ENCODE measurements at regions not wholly inside any gene's neighbourhood (a gene's known extent, or its start where the extent isn't known, plus 50 kb on each side); places are given as distances from the start of the nearest gene placed in this dataset.

- H3K4me3 ChIP-seq: no peak overlapping the region
- DNase-seq: no peak
- peaks cover 83% of the 10 kb centered on the region for H3K27me3 ChIP-seq
- no peaks in the 10 kb centered on the region for H3K9me3 ChIP-seq
- no peaks in the 10 kb centered on the region for H3K36me3 ChIP-seq
Observed at GRCh38 chr17:79214940-79215604, 140.4 kb downstream of the ENGASE start.

DNA sequence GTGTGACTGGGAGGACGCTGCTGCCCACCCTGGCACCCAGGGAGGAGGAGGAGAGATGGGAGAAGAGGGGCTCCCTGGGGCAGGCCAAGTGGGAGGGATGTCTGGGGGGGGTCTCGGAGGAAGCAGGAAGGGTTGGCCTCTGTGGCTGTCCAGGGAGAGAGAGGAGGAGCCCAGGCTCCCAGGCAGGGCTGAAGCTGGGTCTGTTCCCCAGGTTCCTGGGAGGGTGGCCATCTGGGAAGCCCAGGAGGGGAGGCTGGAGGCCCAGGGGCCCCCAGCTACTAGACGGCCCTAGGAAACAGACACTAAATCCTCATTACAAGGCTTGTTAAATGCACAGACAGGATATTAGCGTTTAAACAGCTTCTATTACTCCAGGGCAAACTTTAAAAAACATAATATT, 139.8 kb downstream of the ENGASE start:
- DNase-seq: no peak
- no peaks in the 10 kb centered on the region for H3K36me3 ChIP-seq
- H3K4me3 ChIP-seq: no peak overlapping the region
- H3K9me3 ChIP-seq: no peaks in the 10 kb centered on the region
- peaks cover 87% of the 10 kb centered on the region for H3K27me3 ChIP-seq

DNA sequence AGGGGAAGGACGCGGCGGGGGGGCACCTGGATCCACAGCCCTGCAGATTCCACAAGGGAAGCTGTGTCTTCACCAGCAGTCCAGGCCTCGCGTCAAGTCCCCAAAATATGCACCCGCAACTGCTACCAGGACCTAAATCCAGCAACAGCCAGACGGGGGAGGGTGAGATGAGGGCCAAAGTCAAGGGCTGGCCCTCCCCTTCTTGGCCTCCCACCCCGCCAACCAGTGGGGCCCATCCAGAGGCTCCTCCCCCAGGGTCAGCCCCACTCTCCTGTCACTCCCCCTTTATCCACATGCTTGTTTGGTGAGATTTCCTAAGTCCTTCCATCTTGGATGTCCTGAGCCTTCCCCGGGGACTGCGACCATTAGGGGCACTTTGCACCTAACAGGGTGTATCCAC, 138.7 kb downstream of the ENGASE start:
- DNase-seq: no peak
- Histone ChIP-seq H3K9me3 (no peaks in the 10 kb centered on the region), H3K36me3 (no peaks in the 10 kb centered on the region), H3K4me3 (no peak overlapping the region), H3K27me3 (peaks cover 89% of the 10 kb centered on the region)

- peaks cover 94% of the 10 kb centered on the region for H3K27me3 ChIP-seq
- no peak overlapping the region for H3K4me3 ChIP-seq
- DNase-seq: no peak
- H3K9me3 ChIP-seq: no peaks in the 10 kb centered on the region
- no peaks in the 10 kb centered on the region for H3K36me3 ChIP-seq
Observed at GRCh38 chr17:79212149-79213087, 137.8 kb downstream of the ENGASE start.

GRCh38 chr17:79211061-79211770, 136.6 kb downstream of the ENGASE start:
- Histone ChIP-seq H3K27me3 (peaks cover 95% of the 10 kb centered on the region), H3K36me3 (no peaks in the 10 kb centered on the region), H3K4me3 (no peak overlapping the region), H3K9me3 (no peaks in the 10 kb centered on the region)
- DNase-seq: no peak

DNA sequence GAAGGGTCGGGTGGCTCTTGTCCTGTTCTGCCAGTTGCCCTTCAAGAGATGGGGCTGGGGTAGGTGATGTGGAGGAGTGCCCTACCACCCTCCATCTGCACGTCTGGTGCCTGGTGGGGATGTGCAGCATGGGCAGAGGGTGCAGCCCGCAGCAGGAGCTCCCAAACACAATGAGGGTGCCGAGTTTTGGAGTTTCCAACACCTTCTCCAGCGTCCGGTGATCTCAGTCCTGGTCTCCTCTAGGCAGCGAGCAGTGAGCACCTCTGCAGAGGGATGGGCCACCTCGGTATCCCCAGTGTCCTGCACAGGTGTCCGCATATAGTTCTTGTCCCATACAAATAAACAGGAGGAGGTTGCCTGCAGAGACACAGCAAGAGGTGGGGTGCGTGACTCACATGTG, 136.0 kb downstream of the ENGASE start:
- H3K9me3 ChIP-seq: no peaks in the 10 kb centered on the region
- H3K27me3 ChIP-seq: peaks cover 93% of the 10 kb centered on the region
- H3K36me3 ChIP-seq: no peaks in the 10 kb centered on the region
- H3K4me3 ChIP-seq: no peak overlapping the region
- DNase-seq: no peak

DNA sequence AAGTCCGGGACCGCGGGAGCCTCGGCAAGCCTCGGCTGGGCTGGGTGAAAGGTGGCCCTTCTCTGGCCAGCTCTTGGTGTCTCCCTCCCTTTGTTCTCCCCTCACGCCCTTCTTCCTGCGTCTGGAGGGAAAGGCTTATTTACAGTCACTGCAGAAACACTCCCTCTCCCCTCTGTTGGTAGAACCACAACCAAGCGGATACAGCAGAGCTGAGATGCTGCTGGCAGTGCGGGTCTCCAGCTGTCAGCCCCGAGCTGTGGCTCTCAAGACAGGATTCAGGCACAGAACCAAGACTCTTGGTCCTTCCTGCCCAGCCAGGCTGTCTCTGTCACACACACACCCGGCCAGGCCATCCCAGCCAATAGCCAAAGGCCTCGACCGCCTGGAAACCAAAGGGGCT, 133.3 kb downstream of the ENGASE start:
- Histone ChIP-seq H3K27me3 (peaks cover 78% of the 10 kb centered on the region), H3K36me3 (no peaks in the 10 kb centered on the region), H3K9me3 (no peaks in the 10 kb centered on the region), H3K4me3 (no peak overlapping the region)
- DNase-seq: no peak

GRCh38 chr17:79205688-79206205, 131.1 kb downstream of the ENGASE start:
- no peaks in the 10 kb centered on the region for H3K9me3 ChIP-seq
- no peak overlapping the region for H3K4me3 ChIP-seq
- DNase-seq: no peak
- peaks cover 58% of the 10 kb centered on the region for H3K27me3 ChIP-seq
- no peaks in the 10 kb centered on the region for H3K36me3 ChIP-seq

DNA sequence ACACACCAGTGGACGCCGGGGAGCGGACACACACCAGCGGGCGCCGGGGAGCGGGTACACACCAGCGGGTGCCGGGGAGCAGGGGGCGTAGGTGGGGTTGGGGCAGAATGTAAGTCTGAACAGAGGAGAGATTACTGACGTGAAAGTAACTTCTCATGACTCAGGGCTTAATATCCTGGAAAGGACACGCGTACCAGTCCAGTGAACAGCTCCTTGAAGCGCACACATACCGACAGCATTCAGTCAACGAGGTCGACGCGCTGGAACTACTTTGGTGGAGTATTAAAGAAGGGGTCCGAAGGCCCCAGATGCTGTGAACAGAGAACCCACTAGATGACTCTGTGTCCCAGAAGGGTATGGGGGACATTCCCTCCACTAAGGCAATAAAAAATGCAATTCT, 129.6 kb downstream of the ENGASE start:
- no peak for DNase-seq
- no peaks in the 10 kb centered on the region for H3K36me3 ChIP-seq
- H3K4me3 ChIP-seq: no peak overlapping the region
- H3K27me3 ChIP-seq: peaks cover 51% of the 10 kb centered on the region
- H3K9me3 ChIP-seq: no peaks in the 10 kb centered on the region

DNA sequence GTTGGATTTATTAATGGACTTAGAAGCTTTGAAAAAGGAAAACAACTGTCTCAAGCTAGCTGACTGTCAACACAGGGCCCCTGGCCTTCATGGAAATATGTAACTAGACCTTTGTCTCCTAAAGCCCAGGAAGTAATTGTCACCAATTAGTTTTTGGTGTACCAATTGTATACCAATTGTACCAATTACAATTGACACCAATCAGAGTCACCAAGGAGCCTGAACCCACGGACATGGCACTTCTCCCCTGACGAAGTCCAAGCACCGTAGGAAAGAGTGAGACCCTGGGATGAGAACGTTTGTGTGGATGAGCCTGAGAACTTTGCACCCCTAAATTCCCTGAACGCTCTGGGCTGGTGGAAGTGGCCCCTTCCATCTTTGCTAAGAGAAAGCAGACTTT, 129.0 kb downstream of the ENGASE start:
- Histone ChIP-seq H3K27me3 (peaks cover 50% of the 10 kb centered on the region), H3K4me3 (no peak overlapping the region), H3K36me3 (no peaks in the 10 kb centered on the region), H3K9me3 (no peaks in the 10 kb centered on the region)
- DNase-seq: no peak

GRCh38 chr17:79203016-79203415, 128.4 kb downstream of the ENGASE start:
- no peaks in the 10 kb centered on the region for H3K9me3 ChIP-seq
- no peak for DNase-seq
- peaks cover 50% of the 10 kb centered on the region for H3K27me3 ChIP-seq
- H3K36me3 ChIP-seq: no peaks in the 10 kb centered on the region
- no peak overlapping the region for H3K4me3 ChIP-seq

- peaks cover 50% of the 10 kb centered on the region for H3K27me3 ChIP-seq
- no peaks in the 10 kb centered on the region for H3K36me3 ChIP-seq
- DNase-seq: no peak
- H3K4me3 ChIP-seq: no peak overlapping the region
- H3K9me3 ChIP-seq: no peaks in the 10 kb centered on the region
Observed at GRCh38 chr17:79202480-79202879, 127.9 kb downstream of the ENGASE start.

GRCh38 chr17:79201536-79202227, 127.1 kb downstream of the ENGASE start:
- H3K4me3 ChIP-seq: no peak overlapping the region
- peaks cover 48% of the 10 kb centered on the region for H3K27me3 ChIP-seq
- DNase-seq: peak; percentile 70
- no peaks in the 10 kb centered on the region for H3K36me3 ChIP-seq
- no peaks in the 10 kb centered on the region for H3K9me3 ChIP-seq

- no peaks in the 10 kb centered on the region for H3K36me3 ChIP-seq
- H3K9me3 ChIP-seq: no peaks in the 10 kb centered on the region
- no peak for DNase-seq
- peaks cover 48% of the 10 kb centered on the region for H3K27me3 ChIP-seq
- H3K4me3 ChIP-seq: no peak overlapping the region
Observed at GRCh38 chr17:79201119-79201518, 126.5 kb downstream of the ENGASE start.

GRCh38 chr17:79196913-79197312, 122.3 kb downstream of the ENGASE start:
- Histone ChIP-seq H3K36me3 (no peaks in the 10 kb centered on the region), H3K9me3 (no peaks in the 10 kb centered on the region), H3K27me3 (peaks cover 55% of the 10 kb centered on the region), H3K4me3 (no peak overlapping the region)
- DNase-seq: no peak

- no peaks in the 10 kb centered on the region for H3K9me3 ChIP-seq
- no peaks in the 10 kb centered on the region for H3K36me3 ChIP-seq
- H3K27me3 ChIP-seq: peaks cover 72% of the 10 kb centered on the region
- H3K4me3 ChIP-seq: no peak overlapping the region
- DNase-seq: peak; percentile 42
Observed at GRCh38 chr17:79192503-79193351, 118.1 kb downstream of the ENGASE start.
